GM21528 (cell line): ENCODE measurements at regions not wholly inside any gene's neighbourhood (a gene's known extent, or its start where the extent isn't known, plus 50 kb on each side); places are given as distances from the start of the nearest gene placed in this dataset.
"Not testable (repeated sequence)": the region's sequence is repeated elsewhere in the genome, so short reads cannot be mapped to it uniquely, and the experiment has no call there.

Experiments
- ATAC-seq: cut with Tn5 transposase; IDR thresholded peaks from one replicate; pipeline ENCODE4 v1.9.1; 2021; ENCODE audit warnings: mild to moderate bottlenecking, moderate library complexity; ENCODE audit not compliant: unreplicated experiment, low FRiP score

DNA sequence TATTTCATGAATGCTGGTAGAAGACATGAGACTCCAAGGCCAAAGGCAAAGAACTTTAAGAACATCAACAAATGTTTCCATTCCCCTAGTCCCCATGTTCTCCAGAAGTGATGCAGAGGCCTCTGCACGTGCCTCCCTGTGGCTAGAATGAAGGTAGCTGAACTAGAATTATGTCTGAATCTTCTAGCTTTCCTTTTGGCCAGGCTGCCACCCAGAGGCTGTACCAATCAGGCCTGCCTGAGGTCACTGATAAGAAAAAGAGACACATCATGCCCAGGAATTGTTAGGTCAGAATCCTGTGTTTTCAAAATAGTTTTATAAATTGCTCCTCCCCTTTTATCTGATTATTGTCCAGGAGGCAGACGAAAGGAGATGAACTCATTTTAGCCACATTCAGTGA lies 188.0 kb upstream of the SLC16A7 start:
- ATAC-seq, result no peak

DNA sequence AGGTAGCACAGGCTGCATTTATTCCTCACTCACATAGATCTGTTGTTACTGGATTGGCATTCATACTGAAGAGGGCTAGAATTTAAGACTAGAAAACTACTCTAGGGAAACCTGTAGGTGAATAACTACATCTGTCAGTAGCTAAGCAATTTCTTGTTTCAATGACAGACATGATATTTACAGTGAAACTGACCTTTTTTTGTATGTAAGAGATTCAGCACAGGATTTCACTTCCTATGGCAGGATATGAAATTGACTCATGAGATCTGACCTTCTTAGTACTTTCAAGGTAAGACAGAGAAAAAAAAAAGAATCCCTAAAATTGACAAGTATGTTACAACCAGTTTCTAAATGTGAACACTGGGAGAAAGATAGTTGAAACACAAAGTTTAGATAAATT lies 189.8 kb upstream of the SLC16A7 start:
- no peak for ATAC-seq

DNA sequence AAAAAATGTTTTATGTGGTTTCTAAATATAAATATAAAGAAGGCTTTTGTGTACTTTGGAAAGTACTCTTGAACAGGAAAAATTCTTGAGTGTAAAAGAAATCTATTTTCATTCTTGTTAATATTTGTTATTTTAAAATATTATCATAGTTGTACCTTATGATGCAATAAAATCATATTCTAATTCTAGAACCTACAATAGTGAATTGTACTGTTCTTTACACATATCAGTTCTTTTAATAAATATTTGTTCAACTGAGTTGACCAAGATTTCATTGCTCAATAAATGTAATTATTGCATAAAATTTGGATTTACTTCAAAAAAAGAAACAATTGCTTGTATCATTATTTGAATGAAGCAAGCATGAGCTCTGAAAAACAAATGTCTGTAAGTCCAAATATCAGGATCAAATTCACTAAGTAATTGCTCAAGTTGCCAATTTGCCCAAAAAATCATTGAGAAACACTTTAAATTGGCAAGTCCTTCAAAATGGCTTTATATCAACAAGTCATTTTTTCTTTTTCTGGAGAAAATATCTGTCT lies 191.6 kb upstream of the SLC16A7 start:
- no peak for ATAC-seq

DNA sequence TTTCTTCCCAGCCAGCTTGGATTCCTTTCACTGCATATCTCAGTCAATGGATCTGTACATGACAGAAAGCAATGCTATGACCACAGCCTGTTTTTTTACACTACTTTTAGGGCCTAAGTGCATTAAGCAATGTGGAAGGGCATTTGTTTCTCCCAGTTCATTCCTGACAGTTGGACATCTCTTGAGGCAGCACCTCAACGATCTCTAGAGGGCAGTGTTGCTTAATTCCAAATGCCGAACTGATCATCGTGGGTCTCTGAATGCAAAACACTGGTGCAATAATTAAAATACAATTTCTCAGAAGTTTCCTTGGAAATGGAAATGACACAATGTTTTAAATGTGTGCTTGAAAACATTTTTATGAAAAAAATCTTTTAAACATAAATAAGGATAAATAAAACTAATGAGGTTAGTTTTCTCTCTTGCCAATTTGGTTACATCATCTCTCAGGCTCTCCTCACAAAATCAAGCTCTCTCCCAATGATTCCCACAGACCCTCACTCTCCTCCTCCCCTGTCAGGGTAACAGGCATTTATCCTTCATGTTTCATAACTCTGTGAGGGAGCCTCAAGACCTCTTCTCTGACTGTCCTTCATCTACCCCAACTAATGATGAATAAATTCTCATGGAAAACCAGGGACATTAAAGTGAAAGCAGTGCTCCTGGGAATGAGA lies 192.4 kb upstream of the SLC16A7 start:
- peak; percentile 65 for ATAC-seq

DNA sequence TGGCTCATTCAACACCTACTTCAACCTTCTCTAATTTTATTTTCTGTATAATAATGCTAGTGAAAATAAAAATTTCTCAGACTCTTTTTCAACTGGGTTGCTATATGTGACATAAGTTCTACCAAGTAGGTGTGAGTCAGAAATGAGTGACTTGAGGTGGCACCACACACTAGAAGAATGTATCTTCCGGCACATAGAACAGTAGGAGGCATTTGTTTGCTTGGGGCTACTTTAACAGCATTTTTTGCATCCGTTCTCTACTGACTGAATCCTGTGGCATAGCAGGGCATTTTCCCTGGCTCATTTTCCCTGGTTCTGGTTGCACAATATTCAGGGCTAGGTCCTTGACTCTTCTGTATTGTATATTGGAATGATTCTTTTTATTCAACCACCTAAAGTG lies 194.0 kb upstream of the SLC16A7 start:
- ATAC-seq, result no peak

DNA sequence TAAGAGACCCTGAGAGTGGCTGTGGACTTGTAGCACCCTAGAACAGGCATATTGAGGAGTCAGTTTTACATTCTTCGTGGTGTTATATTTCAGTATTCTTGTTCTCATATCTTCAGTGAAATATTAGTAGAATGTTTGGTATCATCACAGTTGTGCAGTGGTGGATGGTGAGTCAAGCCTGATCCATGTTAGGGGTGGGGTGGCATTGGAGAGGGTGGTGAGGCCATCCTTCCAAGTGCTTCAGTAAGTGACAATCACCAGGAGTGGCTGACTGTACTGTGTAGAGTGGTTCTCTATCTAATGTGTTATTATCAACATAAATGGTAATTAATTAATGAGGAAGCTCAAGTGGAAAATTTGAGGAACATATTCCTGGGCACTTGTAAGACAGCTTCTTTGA lies 197.7 kb upstream of the SLC16A7 start:
- ATAC-seq, result no peak

DNA sequence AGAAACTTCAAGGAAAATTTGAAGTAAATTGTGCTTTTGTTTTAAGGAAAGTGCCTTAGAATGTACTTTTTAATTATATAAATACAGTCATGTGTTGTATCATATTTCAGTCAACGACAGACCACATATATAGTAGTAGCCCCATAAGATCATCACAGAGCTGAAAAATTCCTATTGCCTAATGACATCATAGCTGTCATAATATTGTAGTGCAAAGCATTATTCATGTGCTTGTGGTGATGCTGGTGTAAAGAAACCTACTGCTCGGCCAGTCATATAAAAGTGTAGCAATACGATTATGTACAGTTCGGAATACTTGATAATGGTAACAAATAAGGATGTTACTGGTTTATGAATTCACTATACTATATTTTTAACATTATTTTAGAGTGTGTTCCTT lies 198.9 kb upstream of the SLC16A7 start:
- no peak for ATAC-seq

DNA sequence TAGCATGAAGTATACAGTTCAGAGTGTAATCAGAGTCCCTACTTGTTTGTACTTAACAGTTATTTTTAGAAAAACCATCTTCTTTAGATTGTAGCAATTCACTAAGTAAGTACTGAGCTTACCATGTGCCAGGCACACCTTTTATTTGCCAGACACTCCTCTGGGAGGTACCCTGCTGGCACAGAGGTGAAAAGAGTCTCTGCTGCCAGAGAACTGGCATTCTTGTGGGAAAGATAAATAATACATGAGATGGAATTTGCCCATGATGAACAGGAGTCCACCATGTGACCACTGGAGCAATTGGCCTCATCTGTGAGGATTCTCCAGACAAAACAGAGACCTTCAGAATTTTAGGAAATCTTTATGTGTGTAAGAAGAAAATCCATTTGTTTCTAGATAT lies 199.3 kb upstream of the SLC16A7 start:
- ATAC-seq, result no peak

DNA sequence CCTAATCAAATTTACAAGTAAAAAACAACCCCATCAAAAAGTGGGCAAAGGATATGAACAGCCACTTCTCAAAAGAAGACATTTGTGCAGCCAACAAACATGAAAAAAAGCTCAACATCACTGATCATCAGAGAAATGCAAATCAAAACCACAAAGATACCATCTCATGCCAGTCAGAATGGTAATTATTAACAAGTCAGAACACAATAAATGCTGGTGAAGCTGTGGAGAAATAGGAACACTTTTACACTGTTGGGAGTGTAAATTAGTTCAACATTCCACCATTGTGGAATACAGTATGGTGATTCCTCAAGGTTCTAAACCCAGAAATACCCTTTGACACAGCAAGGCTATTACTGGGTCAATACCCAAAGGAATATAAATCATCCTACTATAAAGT lies 200.5 kb upstream of the SLC16A7 start:
- not testable (repeated sequence) for ATAC-seq

DNA sequence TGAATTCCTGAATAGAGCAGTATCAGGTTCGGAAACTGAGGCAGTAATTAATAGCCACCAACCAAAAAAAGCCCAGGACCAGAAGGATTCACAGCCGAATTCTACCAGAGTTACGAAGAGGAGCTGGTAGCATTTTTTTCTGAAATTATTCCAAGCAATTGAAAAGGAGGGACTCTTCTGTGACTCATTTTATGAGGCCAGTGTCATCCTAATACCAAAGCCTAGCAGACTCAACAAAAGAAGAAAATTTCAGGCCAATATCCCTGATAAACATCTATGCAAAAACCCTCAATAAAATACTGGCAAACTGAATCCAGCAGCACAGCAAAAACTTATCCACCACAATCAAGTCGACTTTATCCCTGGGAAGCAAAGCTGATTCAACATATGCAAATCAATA lies 202.3 kb upstream of the SLC16A7 start:
- ATAC-seq, result no peak

DNA sequence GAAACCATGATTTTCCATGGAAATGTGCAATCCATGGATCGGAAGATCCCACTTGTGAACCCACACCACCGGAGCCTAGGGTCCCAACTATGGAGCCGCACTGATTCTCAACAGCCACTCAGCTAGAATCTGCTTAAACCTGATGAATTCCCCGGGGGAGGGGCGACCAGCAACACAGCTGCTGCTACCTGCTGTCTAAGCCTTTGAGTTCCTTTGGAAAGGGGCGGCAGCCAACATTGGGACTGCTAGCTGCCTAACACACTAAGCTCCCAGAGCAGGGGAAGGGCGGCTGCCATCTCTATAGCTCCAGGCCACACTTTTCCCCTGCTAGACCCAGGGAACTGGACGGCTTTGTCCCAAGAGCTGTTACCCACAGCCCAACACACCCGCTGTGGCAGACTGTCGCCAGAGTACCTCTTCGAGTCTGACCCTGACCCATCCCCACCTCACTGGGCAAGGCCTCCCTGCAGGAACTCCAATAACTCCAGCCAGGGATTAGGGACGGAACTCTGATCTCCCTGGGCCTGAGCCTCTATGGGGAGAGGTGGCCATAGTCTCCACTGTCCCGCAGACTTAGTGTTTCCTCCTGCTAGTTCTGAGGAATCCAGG lies 205.8 kb upstream of the SLC16A7 start:
- ATAC-seq, result no peak

DNA sequence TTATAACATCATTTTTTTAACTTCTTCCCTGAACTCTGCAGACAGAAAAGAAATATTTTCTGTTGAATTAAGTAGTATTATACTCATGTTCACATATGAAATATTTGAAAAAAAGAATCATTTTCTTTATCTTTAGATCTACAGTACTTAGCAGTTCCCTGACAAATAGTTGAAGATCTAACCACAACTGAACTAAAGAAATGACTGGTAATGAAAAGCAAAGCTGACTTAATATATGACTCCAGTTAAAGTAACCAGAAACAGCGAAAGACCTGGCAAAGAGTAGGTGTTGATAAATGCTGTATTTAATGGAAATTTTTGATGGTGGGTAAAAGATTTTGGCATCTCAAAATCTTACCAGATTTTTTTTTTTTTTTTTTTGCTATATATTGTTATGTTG lies 207.1 kb upstream of the SLC16A7 start:
- ATAC-seq, result no peak

DNA sequence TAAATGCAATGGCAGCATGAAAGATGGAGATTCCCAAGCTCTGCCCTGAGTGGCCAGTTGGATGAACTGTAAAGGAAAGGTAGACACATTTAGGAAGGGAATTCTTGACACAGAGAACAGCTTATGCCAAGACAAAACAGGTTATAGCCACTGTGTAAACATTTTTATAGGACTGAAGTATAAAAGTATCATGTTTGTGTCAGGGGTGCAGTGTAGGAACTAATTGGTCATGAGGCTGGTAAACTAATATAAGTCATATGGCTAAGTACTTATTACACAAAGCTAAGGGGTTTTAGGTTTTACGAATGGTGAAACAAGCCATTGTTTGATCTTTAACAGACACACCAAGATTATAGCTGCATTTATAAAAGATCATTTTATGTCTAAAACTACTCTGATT lies 207.7 kb upstream of the SLC16A7 start:
- ATAC-seq, result no peak

DNA sequence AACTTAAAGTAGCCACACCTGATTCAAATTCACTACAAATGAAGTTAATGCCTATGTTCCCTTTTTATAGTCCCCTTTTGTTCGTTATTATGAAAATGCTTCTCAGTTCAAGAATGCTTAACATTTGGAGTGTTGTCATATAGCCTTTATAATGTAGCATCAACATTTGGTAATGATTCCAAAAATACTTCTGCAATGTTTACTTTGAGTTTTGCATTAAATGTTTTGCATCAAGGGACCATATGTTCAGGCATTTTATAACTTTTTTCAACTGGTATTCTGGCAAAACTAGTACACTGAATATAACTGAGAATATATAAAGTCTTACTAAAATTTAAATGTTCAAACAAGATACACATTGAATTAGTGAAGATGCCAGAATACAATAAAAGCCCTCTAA lies 209.6 kb upstream of the SLC16A7 start:
- ATAC-seq, result no peak

DNA sequence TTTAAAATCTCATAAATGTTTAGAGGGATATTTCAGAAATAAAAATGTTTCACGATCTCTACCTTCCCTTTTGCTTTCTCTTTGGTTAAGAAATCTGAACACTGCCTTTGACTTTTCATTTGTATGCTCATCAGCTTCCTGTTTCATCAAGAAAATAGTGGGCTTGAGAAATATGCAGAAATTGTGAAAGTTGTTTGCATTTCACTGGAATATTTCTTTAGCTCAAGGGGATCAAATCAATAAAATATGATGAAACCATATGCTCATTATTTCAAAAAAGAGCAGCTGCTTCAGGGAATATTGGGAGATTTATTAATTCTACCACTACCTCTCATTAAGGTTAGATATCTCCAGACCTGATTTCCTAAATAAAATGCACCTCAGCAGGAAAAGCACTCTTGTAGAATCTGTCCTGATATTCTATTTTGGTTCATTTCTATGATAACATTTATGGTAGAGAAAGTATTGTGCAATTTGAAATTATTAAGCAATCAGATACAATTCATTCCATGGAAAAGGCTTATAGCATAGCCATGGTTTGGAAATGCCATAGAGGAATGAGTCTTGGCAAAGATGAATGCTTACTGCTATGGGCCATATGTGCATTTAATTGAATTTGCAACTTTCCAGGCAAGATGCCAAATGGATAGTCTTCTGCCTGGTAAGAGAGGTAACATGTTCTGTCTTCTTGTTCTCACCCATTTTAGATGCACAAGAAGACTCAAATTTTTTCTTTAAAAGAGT lies 212.6 kb upstream of the SLC16A7 start:
- ATAC-seq, result no peak

DNA sequence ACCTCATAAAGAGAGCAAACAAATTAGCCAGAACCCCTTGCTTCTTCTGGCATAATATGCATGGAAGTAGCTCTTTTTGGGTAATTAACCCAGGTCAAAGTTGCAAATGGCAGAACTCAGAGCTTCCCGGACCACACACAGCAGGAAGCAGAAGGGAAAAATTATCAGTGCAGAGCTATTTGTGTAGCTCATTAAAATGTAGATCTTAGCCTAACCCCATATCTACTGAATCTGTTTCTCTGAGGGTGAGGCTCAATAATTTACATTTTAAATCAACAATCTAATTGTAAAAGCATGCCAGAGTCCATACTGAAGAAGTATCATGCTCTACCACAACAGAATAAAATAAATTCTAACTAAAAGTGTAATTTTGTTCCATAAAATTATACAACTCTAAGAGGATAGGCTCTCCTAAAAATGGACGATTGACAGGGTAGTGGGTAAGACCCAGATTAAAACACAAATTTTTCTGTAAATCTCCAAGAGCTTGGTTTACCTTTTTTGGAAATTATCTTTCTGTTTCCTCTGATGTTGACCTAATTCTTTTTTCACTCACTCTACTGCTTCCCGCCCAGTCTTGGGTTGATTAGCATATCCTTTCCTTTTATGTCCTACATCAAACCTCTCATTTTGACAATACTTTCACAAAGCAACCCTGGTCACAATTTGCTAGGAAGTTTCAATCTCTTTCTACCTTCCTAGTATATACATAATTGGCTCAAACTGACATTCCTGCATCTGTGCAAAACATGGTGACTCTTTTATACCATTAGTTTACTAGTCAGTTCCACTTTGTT lies 213.3 kb upstream of the SLC16A7 start:
- no peak for ATAC-seq

DNA sequence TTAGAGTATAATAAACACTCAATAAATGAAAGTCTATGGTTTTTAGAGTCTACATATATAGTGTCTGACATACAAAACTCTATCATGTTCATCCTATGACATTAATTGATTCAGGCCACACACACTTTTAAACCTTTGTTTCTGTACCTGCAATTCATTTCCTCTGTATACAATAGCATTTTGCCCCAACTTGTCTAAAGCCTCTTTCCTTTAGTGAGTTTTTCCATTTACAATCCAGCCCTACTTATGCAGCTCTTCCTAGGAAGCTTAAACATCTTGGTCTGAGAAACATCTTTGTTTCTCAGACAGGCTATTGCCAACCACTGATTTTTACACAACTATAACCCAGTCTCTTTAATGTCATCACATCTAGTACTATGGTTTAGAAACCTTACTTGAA lies 214.7 kb upstream of the SLC16A7 start:
- no peak for ATAC-seq

DNA sequence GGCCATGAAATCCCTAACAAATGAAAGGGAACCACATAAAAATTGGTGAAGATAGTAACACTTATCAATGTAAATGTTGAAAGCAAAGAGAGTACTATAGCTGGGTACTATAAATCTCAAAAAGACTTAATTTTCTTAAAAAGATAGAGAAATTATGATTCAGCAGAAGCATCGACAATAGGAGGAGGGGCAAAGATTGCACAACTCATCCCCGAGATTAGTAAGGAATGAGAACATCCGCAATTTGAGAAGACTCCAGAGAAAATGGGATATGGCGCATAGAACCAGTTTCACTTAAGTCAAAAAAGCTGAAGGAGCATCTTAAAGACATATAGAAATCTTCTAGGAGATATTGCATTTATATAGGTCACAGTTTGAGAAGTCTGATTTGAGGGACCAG lies 220.2 kb upstream of the SLC16A7 start:
- no peak for ATAC-seq

DNA sequence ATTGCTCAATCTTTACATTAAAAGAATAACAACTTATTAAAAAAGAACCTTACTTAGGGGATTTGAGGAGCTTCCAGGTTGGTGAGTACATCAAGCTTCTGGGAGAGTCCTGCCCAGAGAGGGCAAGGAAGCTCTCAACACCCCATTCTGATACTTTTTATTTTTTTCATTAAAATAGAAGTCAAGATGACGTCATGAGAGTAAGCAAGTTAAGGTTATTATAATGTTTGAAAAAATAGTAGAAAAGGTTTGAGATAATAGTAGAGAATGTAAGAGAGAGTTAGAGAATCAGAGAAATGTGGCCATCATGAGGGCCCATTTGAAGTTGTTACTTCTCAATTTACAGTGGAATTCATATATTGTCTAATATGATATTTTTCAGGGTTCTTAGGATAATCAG lies 221.0 kb upstream of the SLC16A7 start:
- ATAC-seq, result no peak

DNA sequence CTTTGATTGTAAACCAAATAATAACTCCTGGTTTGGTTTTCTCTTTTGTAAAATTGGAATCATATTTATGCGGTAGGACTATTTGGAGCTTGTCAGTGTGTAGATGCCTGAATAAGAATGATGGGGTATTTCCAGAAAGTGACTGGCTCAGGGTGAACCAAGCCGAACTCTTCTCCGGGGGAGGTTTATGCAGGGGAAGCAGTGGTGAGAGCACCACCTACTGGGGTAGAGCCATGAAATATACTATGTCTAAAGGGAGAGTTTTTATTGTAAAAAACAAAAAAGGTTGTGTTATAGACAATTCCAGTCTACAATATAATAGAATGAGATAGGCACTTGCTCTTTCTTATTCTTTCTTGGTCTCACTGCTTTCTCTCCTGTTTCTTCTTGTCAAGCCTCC lies 222.9 kb upstream of the SLC16A7 start:
- ATAC-seq, result no peak

DNA sequence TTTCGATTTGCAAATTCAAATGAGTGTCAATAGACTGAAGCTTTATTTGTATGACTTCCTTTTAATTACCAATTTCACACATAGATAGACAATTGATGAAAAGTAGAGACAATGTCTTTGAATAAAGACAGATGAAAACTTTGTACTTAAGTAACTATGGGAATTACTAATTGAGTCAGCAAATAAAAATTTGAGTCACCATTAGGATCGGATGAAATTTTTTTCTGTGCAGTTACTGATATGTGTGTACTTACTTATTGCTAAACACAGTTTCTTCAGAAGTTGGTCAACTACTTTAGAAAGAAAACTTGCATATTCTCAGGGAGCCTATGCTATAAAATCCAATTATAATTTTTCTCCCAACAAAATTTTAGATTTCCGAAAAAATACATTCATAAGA lies 224.9 kb upstream of the SLC16A7 start:
- ATAC-seq, result no peak
